ENCODE measurements at regions not wholly inside any gene's neighbourhood (a gene's known extent, or its start where the extent isn't known, plus 50 kb on each side); places are given as distances from the start of the nearest gene placed in this dataset.
"Not testable (repeated sequence)": the region's sequence is repeated elsewhere in the genome, so short reads cannot be mapped to it uniquely, and the experiment has no call there.

- Histone ChIP-seq H3K9me3 (ENCODE audit: severe bottlenecking) (no peaks in the 10 kb centered on the region), H3K4me1 (ENCODE audit: insufficient read depth, poor library complexity, severe bottlenecking) (peaks cover 10% of the 10 kb centered on the region), H3K4me3 (ENCODE audit: severe bottlenecking) (peak overlapping the region; percentile 43), H3K27ac (ENCODE audit: poor library complexity, severe bottlenecking) (peak overlapping the region; percentile 75), H3K36me3 (ENCODE audit: low read depth) (no peaks in the 10 kb centered on the region), H3K27me3 (ENCODE audit: insufficient read depth, poor library complexity, severe bottlenecking) (no peaks in the 10 kb centered on the region)
- TF ChIP-seq CTCF (IDR thresholded peaks at IDR 0.05; ENCODE audit: poor library complexity, severe bottlenecking) = no peak
- no peak for ATAC-seq (ENCODE audit: low read depth)
- DNase-seq (ENCODE audit: low spot score) = no peak
Observed at GRCh38 chr18:55893948-55894347, 306.0 kb upstream of the TCF4 start.

- not testable (repeated sequence) for H3K27me3 ChIP-seq (ENCODE audit: insufficient read depth, poor library complexity, severe bottlenecking); H3K36me3 ChIP-seq (ENCODE audit: low read depth); H3K9me3 ChIP-seq (ENCODE audit: severe bottlenecking)
- H3K4me3 ChIP-seq (ENCODE audit: severe bottlenecking) = peak overlapping the region; percentile 43
- ATAC-seq (ENCODE audit: low read depth) (peak; percentile 53; the same call in 2 of the 3 replicates), DNase-seq (ENCODE audit: low spot score) (peak; percentile 51)
- peaks cover 10% of the 10 kb centered on the region for H3K4me1 ChIP-seq (ENCODE audit: insufficient read depth, poor library complexity, severe bottlenecking)
- peak overlapping the region; percentile 75 for H3K27ac ChIP-seq (ENCODE audit: poor library complexity, severe bottlenecking)
Observed at GRCh38 chr18:55892862-55893813, 305.1 kb upstream of the TCF4 start.

- no peaks in the 10 kb centered on the region for H3K27me3 ChIP-seq (ENCODE audit: insufficient read depth, poor library complexity, severe bottlenecking)
- DNase-seq (ENCODE audit: low spot score) (no peak), ATAC-seq (ENCODE audit: low read depth) (no peak)
- H3K27ac ChIP-seq (ENCODE audit: poor library complexity, severe bottlenecking) = no peak overlapping the region
- H3K4me3 ChIP-seq (ENCODE audit: severe bottlenecking) = no peak overlapping the region
- no peaks in the 10 kb centered on the region for H3K4me1 ChIP-seq (ENCODE audit: insufficient read depth, poor library complexity, severe bottlenecking)
- no peaks in the 10 kb centered on the region for H3K9me3 ChIP-seq (ENCODE audit: severe bottlenecking)
- no peak for TF ChIP-seq CTCF (IDR thresholded peaks at IDR 0.05; ENCODE audit: poor library complexity, severe bottlenecking)
- H3K36me3 ChIP-seq (ENCODE audit: low read depth) = no peaks in the 10 kb centered on the region
Observed at GRCh38 chr18:55886886-55887285, 298.9 kb upstream of the TCF4 start.

GRCh38 chr18:55884498-55884897 lies 296.5 kb upstream of the TCF4 start:
- H3K9me3 ChIP-seq (ENCODE audit: severe bottlenecking) = no peaks in the 10 kb centered on the region
- H3K4me1 ChIP-seq (ENCODE audit: insufficient read depth, poor library complexity, severe bottlenecking) = no peaks in the 10 kb centered on the region
- TF ChIP-seq CTCF (IDR thresholded peaks at IDR 0.05; ENCODE audit: poor library complexity, severe bottlenecking) = no peak
- ATAC-seq (ENCODE audit: low read depth) (no peak), DNase-seq (ENCODE audit: low spot score) (no peak)
- no peaks in the 10 kb centered on the region for H3K36me3 ChIP-seq (ENCODE audit: low read depth)
- H3K27ac ChIP-seq (ENCODE audit: poor library complexity, severe bottlenecking) = no peak overlapping the region
- no peaks in the 10 kb centered on the region for H3K27me3 ChIP-seq (ENCODE audit: insufficient read depth, poor library complexity, severe bottlenecking)
- no peak overlapping the region for H3K4me3 ChIP-seq (ENCODE audit: severe bottlenecking)

GRCh38 chr18:55880617-55881016 lies 292.6 kb upstream of the TCF4 start:
- Histone ChIP-seq H3K4me1 (ENCODE audit: insufficient read depth, poor library complexity, severe bottlenecking) (no peaks in the 10 kb centered on the region), H3K27ac (ENCODE audit: poor library complexity, severe bottlenecking) (no peak overlapping the region), H3K4me3 (ENCODE audit: severe bottlenecking) (no peak overlapping the region), H3K27me3 (ENCODE audit: insufficient read depth, poor library complexity, severe bottlenecking) (no peaks in the 10 kb centered on the region), H3K9me3 (ENCODE audit: severe bottlenecking) (no peaks in the 10 kb centered on the region), H3K36me3 (ENCODE audit: low read depth) (no peaks in the 10 kb centered on the region)
- ATAC-seq (ENCODE audit: low read depth) = no peak
- DNase-seq (ENCODE audit: low spot score) = no peak
- no peak for TF ChIP-seq CTCF (IDR thresholded peaks at IDR 0.05; ENCODE audit: poor library complexity, severe bottlenecking)
